HCT116 (cell line): ENCODE measurements at regions not wholly inside any gene's neighbourhood (a gene's known extent, or its start where the extent isn't known, plus 50 kb on each side); places are given as distances from the start of the nearest gene placed in this dataset.
"Not testable (repeated sequence)": the region's sequence is repeated elsewhere in the genome, so short reads cannot be mapped to it uniquely, and the experiment has no call there.

ENCODE experiments used
- ATAC-seq: fragments of 200-7000 bp; cut with Tn5 transposase; 2 replicates; pipeline ENCODE4 v1.9.1; 2020; ENCODE audit warnings: mild to moderate bottlenecking, moderate library complexity
- BruUV-seq: library from RNA; stranded (reverse); fragments of 400-500 nt; replicated peaks from 2 replicates; lab custom pipeline; 2021; lab: Mats Ljungman, UMichigan
- CTCF ChIA-PET: fragments of 300-600 bp; sonication (Branson Sonifier 250); formaldehyde crosslinking; loops from one replicate; lab custom pipeline; 2021; ENCODE audit warnings: antibody characterized with exemption; lab: Charles Lee
- POLR2A ChIA-PET: fragments of 300-600, 350-600 bp; sonication (Branson Sonifier 250); formaldehyde crosslinking; loops from one replicate; lab custom pipeline; 2021; ENCODE audit warnings: antibody characterized with exemption; lab: Charles Lee
- RAD21 ChIA-PET, 2 experiments: fragments of 300-600 bp; sonication (Branson Sonifier 250); formaldehyde crosslinking; loops; one replicate each; lab custom pipeline; 2023; ENCODE audit warnings: low total read pairs in 2 of 2; ENCODE audit not compliant: uncharacterized antibody in 2 of 2, unreplicated experiment in 2 of 2, low non-redundant PET in 1 of 2; lab: Charles Lee
- DNase-seq: peaks from one replicate; pipeline ENCODE4 v3.0.0-alpha.2; 2010; ENCODE audit warnings: low read depth, low spot score
- H2AFZ ChIP-seq: fragments of 200-600 bp; shearing (Covaris generic), sonication (generic); 2 replicates; pipeline ENCODE4 v1.6.1; 2017; ENCODE audit warnings: low read depth, mixed run types, mixed read lengths, antibody characterized with exemption, low read length; ENCODE audit not compliant: poor library complexity, severe bottlenecking
- H3K27ac ChIP-seq: 2 replicates; pipeline ENCODE4 v1.5.1; 2012; ENCODE audit warnings: low read depth, low read length
- H3K27me3 ChIP-seq: fragments of 200-600 bp; sonication (generic); 2 replicates; pipeline ENCODE4 v1.6.1; 2016; ENCODE audit warnings: mixed run types, low read length, mixed read lengths; ENCODE audit not compliant: insufficient read depth
- H3K36me3 ChIP-seq, 2 experiments: fragments of 200-500 bp in 1 of 2; fragments of 200-600 bp in 1 of 2; sonication (Bioruptor generic) in 1 of 2; sonication (generic) in 1 of 2; 2 replicates each; pipeline versions ENCODE4 v1.5.1 to v1.6.1; 2014 to 2016; ENCODE audit warnings: low read length in 2 of 2, inconsistent platforms in 1 of 2, mixed read lengths in 1 of 2, mixed run types in 1 of 2; ENCODE audit not compliant: insufficient read depth in 2 of 2, control insufficient read depth in 1 of 2
- H3K4me1 ChIP-seq, 2 experiments: fragments of 200-600 bp in 1 of 2; sonication (generic) in 1 of 2; 2 replicates each; pipeline versions ENCODE4 v1.5.1 to v1.6.1; 2012 to 2017; ENCODE audit warnings: low read length in 2 of 2, inconsistent platforms in 1 of 2, mild to moderate bottlenecking in 1 of 2, mixed read lengths in 1 of 2, mixed run types in 1 of 2, moderate library complexity in 1 of 2; ENCODE audit not compliant: insufficient read depth in 2 of 2, control insufficient read depth in 1 of 2
- H3K4me2 ChIP-seq: fragments of 200-600 bp; sonication (generic); 2 replicates; pipeline ENCODE4 v1.6.1; 2017; ENCODE audit warnings: mixed run types, low read length, mixed read lengths
- H3K4me3 ChIP-seq, 2 experiments: fragments of 200-600 bp in 1 of 2; sonication (generic) in 1 of 2; replicated peaks in 1 of 2; 2 replicates each; pipeline ENCODE4 v1.5.1; 2011 to 2016; ENCODE audit warnings: low read length in 2 of 2, control low read depth in 1 of 2, low read depth in 1 of 2, mild to moderate bottlenecking in 1 of 2, mixed read lengths in 1 of 2, mixed run types in 1 of 2
- H3K79me2 ChIP-seq: fragments of 200-600 bp; sonication (generic); 2 replicates; pipeline ENCODE4 v1.6.1; 2017; ENCODE audit warnings: mild to moderate bottlenecking, mixed run types, low read length, moderate library complexity, mixed read lengths; ENCODE audit not compliant: insufficient read depth
- H3K9ac ChIP-seq: fragments of 200-600 bp; sonication (generic); 2 replicates; pipeline ENCODE4 v1.6.1; 2016; ENCODE audit warnings: low read length, mixed read lengths
- H3K9me2 ChIP-seq: fragments of 200-600 bp; sonication (generic), shearing (Covaris generic); 2 replicates; pipeline ENCODE4 v1.6.1; 2017; ENCODE audit warnings: mixed run types, mild to moderate bottlenecking, moderate library complexity; ENCODE audit not compliant: insufficient read depth
- H3K9me3 ChIP-seq, 2 experiments: fragments of 200-500 bp in 1 of 2; fragments of 200-600 bp in 1 of 2; sonication (Bioruptor generic) in 1 of 2; sonication (generic) in 1 of 2; 2 replicates each; pipeline ENCODE4 v1.6.1; 2014 to 2017; ENCODE audit warnings: low read length in 2 of 2, mixed read lengths in 2 of 2, inconsistent platforms in 1 of 2, low read depth in 1 of 2, mild to moderate bottlenecking in 1 of 2, mixed run types in 1 of 2, moderate library complexity in 1 of 2; ENCODE audit not compliant: control insufficient read depth in 1 of 2, insufficient read depth in 1 of 2
- H4K20me1 ChIP-seq: fragments of 200-600 bp; sonication (generic), shearing (Covaris generic); 2 replicates; pipeline ENCODE4 v1.6.1; 2017; ENCODE audit warnings: mixed run types, mild to moderate bottlenecking, moderate library complexity; ENCODE audit not compliant: insufficient read depth
- CBX3 ChIP-seq: IDR thresholded peaks from 2 replicates; pipeline ENCODE4 v1.6.1; 2012; ENCODE audit warnings: low read depth
- CEBPB ChIP-seq: IDR thresholded peaks from 2 replicates; pipeline ENCODE4 v1.6.1; 2012; ENCODE audit warnings: low read depth
- ELF1 ChIP-seq: IDR thresholded peaks from 2 replicates; pipeline ENCODE4 v1.6.1; 2012; ENCODE audit warnings: low read depth, borderline replicate concordance
- EZH2phosphoT487 ChIP-seq: fragments of 200-600 bp; IDR thresholded peaks from 2 replicates; pipeline ENCODE4 v1.6.1; 2018; ENCODE audit warnings: antibody characterized with exemption, borderline replicate concordance
- FOSL1 ChIP-seq: IDR thresholded peaks from 2 replicates; pipeline ENCODE4 v1.6.1; 2012; ENCODE audit warnings: low read depth
- JUND ChIP-seq: IDR thresholded peaks from 2 replicates; pipeline ENCODE4 v1.6.1; 2012
- POLR2A ChIP-seq: IDR thresholded peaks from 2 replicates; pipeline ENCODE4 v1.7.0; 2011; ENCODE audit warnings: borderline replicate concordance; ENCODE audit not compliant: insufficient read depth, insufficient read length; ENCODE audit errors: extremely low read depth
- POLR2AphosphoS5 ChIP-seq: IDR thresholded peaks from 2 replicates; pipeline ENCODE4 v1.6.1; 2011; ENCODE audit warnings: mild to moderate bottlenecking, low read depth, low read length, moderate library complexity
- RAD21 ChIP-seq: IDR thresholded peaks from 2 replicates; pipeline ENCODE4 v1.6.1; 2012; ENCODE audit warnings: low read depth, mild to moderate bottlenecking
- SIN3A ChIP-seq: IDR thresholded peaks from 2 replicates; pipeline ENCODE4 v1.6.1; 2012; ENCODE audit warnings: low read depth
- SP1 ChIP-seq: IDR thresholded peaks from 2 replicates; pipeline ENCODE4 v1.6.1; 2012; ENCODE audit warnings: low read depth
- TCF7L2 ChIP-seq: IDR thresholded peaks from 2 replicates; pipeline ENCODE4 v1.7.0; 2011; ENCODE audit warnings: borderline replicate concordance, inconsistent platforms; ENCODE audit not compliant: insufficient read depth, insufficient read length; ENCODE audit errors: extremely low read depth
- YY1 ChIP-seq: IDR thresholded peaks from 2 replicates; pipeline ENCODE4 v1.6.1; 2011; ENCODE audit warnings: low read length, low read depth, moderate library complexity, mild to moderate bottlenecking; ENCODE audit not compliant: insufficient replicate concordance; ENCODE audit errors: extremely low read depth
- ZNF274 ChIP-seq: fragments of 200-500 bp; sonication (Bioruptor generic); IDR thresholded peaks from 2 replicates; pipeline ENCODE4 v1.6.1; 2014; ENCODE audit warnings: mild to moderate bottlenecking, low read depth, low read length, inconsistent platforms
- intact Hi-C: fragments of 100-400 bp; cut with micrococcal nuclease; formaldehyde crosslinking; loops from 2 replicates; pipeline ENCODE4 v1.10.0; 2022
- TF ChIP-seq, protein P1 (sequence below), 3 experiments: fragments of 200-600 bp in 1 of 3; sonication (generic) in 1 of 3; IDR thresholded peaks in 2 of 3; conservative IDR thresholded peaks in 1 of 3; 2 replicates each; pipeline ENCODE4 v1.5.1; 2012 to 2017; ENCODE audit warnings: low read depth in 2 of 3, low read length in 2 of 3, antibody characterized with exemption in 1 of 3, borderline replicate concordance in 1 of 3, control low read depth in 1 of 3, mild to moderate bottlenecking in 1 of 3, mixed read lengths in 1 of 3, mixed run types in 1 of 3, moderate library complexity in 1 of 3; ENCODE audit not compliant: insufficient read depth in 1 of 3
- TF ChIP-seq, protein P2 (sequence below): IDR thresholded peaks from 2 replicates; pipeline ENCODE4 v1.6.1; 2012

DNA sequence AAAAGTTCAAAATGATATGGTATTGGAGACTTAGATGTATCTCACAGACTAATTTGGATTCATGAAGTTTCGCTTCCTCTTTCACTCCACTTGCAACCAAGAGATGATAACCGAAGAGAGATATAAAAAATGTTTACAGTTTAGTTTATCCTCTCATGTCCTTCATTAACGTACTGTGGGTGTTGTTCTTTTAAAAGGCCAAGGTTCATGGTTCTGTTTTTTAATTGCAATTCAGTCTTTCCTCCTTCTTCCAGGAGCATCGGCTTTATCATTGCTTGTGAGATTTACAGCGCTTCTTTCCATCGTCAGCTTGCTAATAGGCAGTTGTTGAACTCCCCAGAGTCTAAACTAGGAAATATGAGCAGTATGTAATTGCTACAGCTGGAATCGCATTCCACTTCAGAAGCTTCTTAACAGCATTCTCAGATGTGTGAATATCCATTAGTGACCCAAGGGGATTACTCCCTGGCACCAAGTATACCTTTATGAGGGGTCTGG is 75.9 kb upstream of the HGF start (continued):
- TF ChIP-seq YY1 (no peak), CEBPB (no peak)

DNA sequence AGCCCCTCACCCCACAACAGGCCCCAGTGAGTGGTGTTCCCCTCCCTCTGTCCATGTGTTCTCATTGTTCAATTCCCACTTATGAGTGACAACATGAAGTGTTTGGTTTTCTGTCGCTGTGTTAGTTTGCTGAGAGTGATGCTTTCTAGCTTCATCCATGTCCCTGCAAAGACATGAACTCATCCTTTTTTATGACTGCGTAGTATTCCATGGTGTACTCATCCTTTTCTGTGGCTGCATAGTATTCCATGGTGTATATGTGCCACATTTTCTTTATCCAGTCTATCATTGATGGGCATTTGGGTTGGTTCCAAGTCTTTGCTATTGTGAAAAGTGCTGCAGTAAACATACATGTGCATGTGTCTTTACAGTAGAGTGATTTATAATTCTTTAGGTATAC is 73.8 kb upstream of the HGF start:
- H3K27me3 ChIP-seq, H3K4me2 ChIP-seq, ATAC-seq, H3K9me3 ChIP-seq, H3K27ac ChIP-seq, H4K20me1 ChIP-seq, RAD21 ChIA-PET, DNase-seq, BruUV-seq, H3K79me2 ChIP-seq, POLR2A ChIA-PET, H2AFZ ChIP-seq, H3K4me1 ChIP-seq, CTCF ChIA-PET, H3K36me3 ChIP-seq, intact Hi-C loops, H3K4me3 ChIP-seq, H3K9me2 ChIP-seq, H3K9ac ChIP-seq: not testable (repeated sequence)

DNA sequence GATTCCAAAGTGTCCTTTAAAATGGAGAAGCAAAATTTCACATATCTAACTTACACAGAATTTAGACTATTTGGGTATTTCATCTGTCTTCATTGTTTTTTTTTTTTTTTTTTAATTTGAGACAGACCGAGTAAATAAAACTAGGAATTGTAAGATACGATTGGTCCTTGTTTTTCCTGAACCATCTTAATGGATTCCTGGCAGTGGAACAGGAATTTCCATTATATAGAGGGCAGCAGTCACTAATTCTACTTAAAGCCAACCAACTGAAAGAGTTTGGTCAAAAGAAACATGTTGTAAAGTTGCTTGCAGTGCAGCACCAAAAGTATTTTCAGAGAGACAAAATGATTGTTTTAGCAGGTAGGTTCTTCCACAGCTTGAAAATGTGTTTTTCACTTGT is 72.5 kb upstream of the HGF start:
- no peak overlapping the region for H3K9ac ChIP-seq
- H3K4me2 ChIP-seq = no peak overlapping the region
- no peak overlapping the region for H2AFZ ChIP-seq
- DNase-seq = no peak
- H4K20me1 ChIP-seq = no peaks in the 10 kb centered on the region
- H3K4me3 ChIP-seq = no peak overlapping the region
- ChIA-PET CTCF (no interaction called here), RAD21 (no interaction called here)
- H3K9me2 ChIP-seq = no peaks in the 10 kb centered on the region
- no peaks in the 10 kb centered on the region for H3K27me3 ChIP-seq
- H3K4me1 ChIP-seq = peaks cover 0 to 4% of the 10 kb centered on the region in 2 experiments; a peak in 1 of 4 replicates
- no peak for TF ChIP-seq JUND
- TF ChIP-seq CBX3 = no peak
- no peak for TF ChIP-seq RAD21
- TF ChIP-seq CEBPB = no peak
- TF ChIP-seq, protein P1, sequence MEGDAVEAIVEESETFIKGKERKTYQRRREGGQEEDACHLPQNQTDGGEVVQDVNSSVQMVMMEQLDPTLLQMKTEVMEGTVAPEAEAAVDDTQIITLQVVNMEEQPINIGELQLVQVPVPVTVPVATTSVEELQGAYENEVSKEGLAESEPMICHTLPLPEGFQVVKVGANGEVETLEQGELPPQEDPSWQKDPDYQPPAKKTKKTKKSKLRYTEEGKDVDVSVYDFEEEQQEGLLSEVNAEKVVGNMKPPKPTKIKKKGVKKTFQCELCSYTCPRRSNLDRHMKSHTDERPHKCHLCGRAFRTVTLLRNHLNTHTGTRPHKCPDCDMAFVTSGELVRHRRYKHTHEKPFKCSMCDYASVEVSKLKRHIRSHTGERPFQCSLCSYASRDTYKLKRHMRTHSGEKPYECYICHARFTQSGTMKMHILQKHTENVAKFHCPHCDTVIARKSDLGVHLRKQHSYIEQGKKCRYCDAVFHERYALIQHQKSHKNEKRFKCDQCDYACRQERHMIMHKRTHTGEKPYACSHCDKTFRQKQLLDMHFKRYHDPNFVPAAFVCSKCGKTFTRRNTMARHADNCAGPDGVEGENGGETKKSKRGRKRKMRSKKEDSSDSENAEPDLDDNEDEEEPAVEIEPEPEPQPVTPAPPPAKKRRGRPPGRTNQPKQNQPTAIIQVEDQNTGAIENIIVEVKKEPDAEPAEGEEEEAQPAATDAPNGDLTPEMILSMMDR (IDR thresholded peaks at IDR 0.05 in 2 of 3, conservative IDR thresholded peaks at IDR 0.05 in 1 of 3; ENCODE audit: borderline replicate concordance in 1 of 3, insufficient read depth in 1 of 3, low read depth in 2 of 3, low read length in 2 of 3) = no peak
- no peak for TF ChIP-seq SP1
- TF ChIP-seq POLR2A = no peak
- no peak for TF ChIP-seq POLR2AphosphoS5
- TF ChIP-seq, protein P2, sequence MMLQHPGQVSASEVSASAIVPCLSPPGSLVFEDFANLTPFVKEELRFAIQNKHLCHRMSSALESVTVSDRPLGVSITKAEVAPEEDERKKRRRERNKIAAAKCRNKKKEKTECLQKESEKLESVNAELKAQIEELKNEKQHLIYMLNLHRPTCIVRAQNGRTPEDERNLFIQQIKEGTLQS = no peak
- TF ChIP-seq ZNF274 = no peak
- no peak for TF ChIP-seq SIN3A
- TF ChIP-seq YY1 = no peak
- TF ChIP-seq TCF7L2 = no peak
- TF ChIP-seq FOSL1 = no peak
- TF ChIP-seq ELF1 = no peak
- TF ChIP-seq EZH2phosphoT487 = no peak
- TF ChIP-seq, all 23 proteins: peak for 0
- BruUV-seq = no TSS peak
- H3K79me2 ChIP-seq = no peaks in the 10 kb centered on the region
- POLR2A ChIA-PET = no interaction called here
- no peaks in the 10 kb centered on the region for H3K9me3 ChIP-seq
- H3K27ac ChIP-seq = no peak overlapping the region
- no peaks in the 10 kb centered on the region for H3K36me3 ChIP-seq
- intact Hi-C loops = no loop called here
- no peak for ATAC-seq
